ENCODE measurements at regions not wholly inside any gene's neighbourhood (a gene's known extent, or its start where the extent isn't known, plus 50 kb on each side); places are given as distances from the start of the nearest gene placed in this dataset.

GRCh38 chr1:70717211-70717610, 306.1 kb downstream of the CTH start:
- TF ChIP-seq CTCF (IDR thresholded peaks at IDR 0.05), result no peak
- no peak for TF ChIP-seq POLR2A (IDR thresholded peaks at IDR 0.05)
